K562 (cell line): ENCODE measurements at regions not wholly inside any gene's neighbourhood (a gene's known extent, or its start where the extent isn't known, plus 50 kb on each side); places are given as distances from the start of the nearest gene placed in this dataset.

Experiments used
- POLR3G ChIP-seq: IDR thresholded peaks from 2 replicates; pipeline ENCODE4 v1.6.1; 2011; ENCODE audit not compliant: insufficient read length, insufficient replicate concordance; ENCODE audit errors: extremely low read depth
- REST ChIP-seq, 2 experiments: fragments of 450-650 bp; formaldehyde crosslinking in 1 of 2; IDR thresholded peaks; 2 replicates each; pipeline versions ENCODE4 v1.4.0 to v1.6.1; 2014 to 2020; ENCODE audit warnings: mild to moderate bottlenecking in 2 of 2, borderline replicate concordance in 1 of 2, low read depth in 1 of 2
- SMAD4 ChIP-seq: fragments of 250-450 bp; sonication (Bioruptor Pico); conservative IDR thresholded peaks from 2 replicates; pipeline ENCODE4 v1.8.0; 2021; ENCODE audit warnings: inconsistent platforms, mild to moderate bottlenecking, moderate library complexity
- TCF3 ChIP-seq: sonication (generic); formaldehyde crosslinking; IDR thresholded peaks from 2 replicates; pipeline ENCODE4 v1.4.0; 2020; ENCODE audit warnings: mild to moderate bottlenecking, missing genetic modification reagents

- TF ChIP-seq REST (IDR thresholded peaks at IDR 0.05; ENCODE audit: borderline replicate concordance) (no peak), REST (CRISPR knock-in tag; IDR thresholded peaks at IDR 0.05; ENCODE audit: low read depth) (no peak), TCF3 (CRISPR knock-in tag) (no peak), SMAD4 (CRISPR knock-in tag) (no peak), POLR3G (no peak)
- TF ChIP-seq, all 486 proteins: peak for 0
Measured at GRCh38 chr2:235389626-235390025, 104.2 kb upstream of the AGAP1 start (continued).
